ENCODE measurements at regions not wholly inside any gene's neighbourhood (a gene's known extent, or its start where the extent isn't known, plus 50 kb on each side); places are given as distances from the start of the nearest gene placed in this dataset.
"Not testable (repeated sequence)": the region's sequence is repeated elsewhere in the genome, so short reads cannot be mapped to it uniquely, and the experiment has no call there.

GRCh38 chr2:187024739-187025138 is 175.8 kb upstream of the ZSWIM2 start:
- no peaks in the 10 kb centered on the region for H3K9me2 ChIP-seq (replicated peaks; ENCODE audit: insufficient read depth, low read length)
- no peak overlapping the region for H3K4me3 ChIP-seq (ENCODE audit: insufficient read depth, low read length, poor library complexity, severe bottlenecking)

DNA sequence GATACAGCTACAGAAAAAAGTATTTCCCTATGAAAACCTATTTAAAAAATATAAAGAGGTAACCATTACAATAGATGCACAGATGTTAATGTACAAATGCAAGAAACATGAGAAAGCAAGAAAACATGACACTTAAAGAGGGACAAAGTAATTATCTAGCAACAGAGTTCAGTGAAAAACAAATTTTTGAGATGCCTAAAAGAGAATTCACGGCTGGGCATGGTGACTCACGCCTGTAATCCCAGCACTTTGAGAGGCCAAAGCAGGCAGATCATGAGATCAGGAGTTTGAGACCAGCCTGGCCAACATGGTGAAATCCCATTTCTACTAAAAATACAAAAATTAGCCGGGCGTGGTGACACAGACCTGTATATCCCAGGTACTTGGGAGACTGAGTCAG is 175.0 kb upstream of the ZSWIM2 start:
- not testable (repeated sequence) for H3K27me3 ChIP-seq (ENCODE audit: low read length); H3K27ac ChIP-seq (ENCODE audit: low read depth, low read length); H4K20me1 ChIP-seq (ENCODE audit: low read depth, low read length); H3K4me3 ChIP-seq (ENCODE audit: insufficient read depth, low read length, poor library complexity, severe bottlenecking); H3K79me2 ChIP-seq (ENCODE audit: insufficient read depth, low read length); H2AFZ ChIP-seq (ENCODE audit: low read depth, low read length, severe bottlenecking); H3F3A ChIP-seq (ENCODE audit: insufficient read depth); H3K4me2 ChIP-seq (ENCODE audit: low read depth, low read length, poor library complexity, severe bottlenecking); H3K9me2 ChIP-seq (replicated peaks; ENCODE audit: insufficient read depth, low read length); H3K9ac ChIP-seq (ENCODE audit: low read length); H3K36me3 ChIP-seq (ENCODE audit: low read length); H3K9me3 ChIP-seq (ENCODE audit: insufficient read depth, low read length)

More at GRCh38 chr2:187024739-187025138, 175.8 kb upstream of the ZSWIM2 start:
- Histone ChIP-seq H3K9me3 (ENCODE audit: insufficient read depth, low read length) (no peaks in the 10 kb centered on the region), H3K27me3 (ENCODE audit: low read length) (no peaks in the 10 kb centered on the region), H3K27ac (ENCODE audit: low read depth, low read length) (no peak overlapping the region), H2AFZ (ENCODE audit: low read depth, low read length, severe bottlenecking) (no peak overlapping the region), H3K36me3 (ENCODE audit: low read length) (no peaks in the 10 kb centered on the region), H3F3A (ENCODE audit: insufficient read depth) (no peaks in the 10 kb centered on the region), H3K9ac (ENCODE audit: low read length) (no peak overlapping the region), H4K20me1 (ENCODE audit: low read depth, low read length) (no peaks in the 10 kb centered on the region), H3K79me2 (ENCODE audit: insufficient read depth, low read length) (no peaks in the 10 kb centered on the region), H3K4me2 (ENCODE audit: low read depth, low read length, poor library complexity, severe bottlenecking) (no peak overlapping the region)
- TF ChIP-seq EZH2phosphoT487 (conservative IDR thresholded peaks at IDR 0.05; ENCODE audit: low read length) = no peak
- TF ChIP-seq, protein P1, sequence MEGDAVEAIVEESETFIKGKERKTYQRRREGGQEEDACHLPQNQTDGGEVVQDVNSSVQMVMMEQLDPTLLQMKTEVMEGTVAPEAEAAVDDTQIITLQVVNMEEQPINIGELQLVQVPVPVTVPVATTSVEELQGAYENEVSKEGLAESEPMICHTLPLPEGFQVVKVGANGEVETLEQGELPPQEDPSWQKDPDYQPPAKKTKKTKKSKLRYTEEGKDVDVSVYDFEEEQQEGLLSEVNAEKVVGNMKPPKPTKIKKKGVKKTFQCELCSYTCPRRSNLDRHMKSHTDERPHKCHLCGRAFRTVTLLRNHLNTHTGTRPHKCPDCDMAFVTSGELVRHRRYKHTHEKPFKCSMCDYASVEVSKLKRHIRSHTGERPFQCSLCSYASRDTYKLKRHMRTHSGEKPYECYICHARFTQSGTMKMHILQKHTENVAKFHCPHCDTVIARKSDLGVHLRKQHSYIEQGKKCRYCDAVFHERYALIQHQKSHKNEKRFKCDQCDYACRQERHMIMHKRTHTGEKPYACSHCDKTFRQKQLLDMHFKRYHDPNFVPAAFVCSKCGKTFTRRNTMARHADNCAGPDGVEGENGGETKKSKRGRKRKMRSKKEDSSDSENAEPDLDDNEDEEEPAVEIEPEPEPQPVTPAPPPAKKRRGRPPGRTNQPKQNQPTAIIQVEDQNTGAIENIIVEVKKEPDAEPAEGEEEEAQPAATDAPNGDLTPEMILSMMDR (IDR thresholded peaks at IDR 0.05; ENCODE audit: insufficient read depth, low read length, poor library complexity, severe bottlenecking) = no peak

DNA sequence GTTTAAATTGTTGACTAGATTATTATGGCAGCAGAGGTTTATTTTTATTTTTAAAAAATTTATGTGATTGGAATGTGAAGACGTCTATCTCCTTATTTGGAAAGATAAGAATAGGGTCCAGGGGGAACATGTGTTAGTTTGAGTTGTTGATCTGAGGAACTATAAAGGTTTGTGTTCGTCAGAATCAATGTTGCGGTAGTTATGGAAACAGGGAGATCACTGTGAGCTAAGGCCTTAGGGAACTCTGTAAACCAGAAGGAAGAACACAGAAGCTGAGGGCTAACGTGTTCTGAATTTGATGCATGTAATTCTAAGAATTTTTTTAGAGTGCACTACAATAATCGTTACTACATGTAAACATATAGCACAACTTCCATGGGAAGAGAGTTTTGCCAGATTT is 168.5 kb upstream of the ZSWIM2 start:
- no peaks in the 10 kb centered on the region for H3K9me2 ChIP-seq (replicated peaks; ENCODE audit: insufficient read depth, low read length)
- H2AFZ ChIP-seq (ENCODE audit: low read depth, low read length, severe bottlenecking) = no peak overlapping the region
- H3K27me3 ChIP-seq (ENCODE audit: low read length) = no peaks in the 10 kb centered on the region
- H3K4me3 ChIP-seq (ENCODE audit: insufficient read depth, low read length, poor library complexity, severe bottlenecking) = no peak overlapping the region
- no peaks in the 10 kb centered on the region for H3K79me2 ChIP-seq (ENCODE audit: insufficient read depth, low read length)
- no peak overlapping the region for H3K9ac ChIP-seq (ENCODE audit: low read length)
- no peak overlapping the region for H3K27ac ChIP-seq (ENCODE audit: low read depth, low read length)
- no peaks in the 10 kb centered on the region for H3K36me3 ChIP-seq (ENCODE audit: low read length)
- no peak overlapping the region for H3K4me2 ChIP-seq (ENCODE audit: low read depth, low read length, poor library complexity, severe bottlenecking)
- H4K20me1 ChIP-seq (ENCODE audit: low read depth, low read length) = no peaks in the 10 kb centered on the region
- TF ChIP-seq EZH2phosphoT487 (conservative IDR thresholded peaks at IDR 0.05; ENCODE audit: low read length) = no peak
- TF ChIP-seq, protein P1 (IDR thresholded peaks at IDR 0.05; ENCODE audit: insufficient read depth, low read length, poor library complexity, severe bottlenecking) = no peak
- no peaks in the 10 kb centered on the region for H3F3A ChIP-seq (ENCODE audit: insufficient read depth)
- H3K9me3 ChIP-seq (ENCODE audit: insufficient read depth, low read length) = no peaks in the 10 kb centered on the region

DNA sequence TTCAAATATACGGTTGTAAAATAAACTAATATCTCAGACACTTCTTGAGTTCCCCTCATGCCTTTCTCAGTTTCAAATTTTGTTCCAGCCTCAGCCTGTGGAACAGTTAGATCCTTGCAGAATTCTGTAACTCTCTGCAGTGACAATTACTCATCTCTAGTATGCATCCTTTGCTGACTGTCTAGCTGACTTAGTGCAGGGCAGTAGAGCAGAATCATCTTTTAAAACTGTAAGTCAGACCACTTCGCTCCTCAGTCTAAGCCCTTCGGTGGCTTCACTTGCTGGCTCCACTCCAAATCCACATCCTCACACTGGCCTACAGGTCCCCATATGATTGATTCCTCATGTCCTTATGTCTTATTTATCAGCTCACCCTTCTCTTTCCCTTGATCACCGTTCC is 164.1 kb upstream of the ZSWIM2 start:
- no peaks in the 10 kb centered on the region for H3K79me2 ChIP-seq (ENCODE audit: insufficient read depth, low read length)
- no peak overlapping the region for H3K4me3 ChIP-seq (ENCODE audit: insufficient read depth, low read length, poor library complexity, severe bottlenecking)
- H3K9me2 ChIP-seq (replicated peaks; ENCODE audit: insufficient read depth, low read length) = no peaks in the 10 kb centered on the region
- TF ChIP-seq, protein P1 (IDR thresholded peaks at IDR 0.05; ENCODE audit: insufficient read depth, low read length, poor library complexity, severe bottlenecking) = no peak
- TF ChIP-seq EZH2phosphoT487 (conservative IDR thresholded peaks at IDR 0.05; ENCODE audit: low read length) = no peak
- no peak overlapping the region for H3K4me2 ChIP-seq (ENCODE audit: low read depth, low read length, poor library complexity, severe bottlenecking)
- no peaks in the 10 kb centered on the region for H4K20me1 ChIP-seq (ENCODE audit: low read depth, low read length)
- H3F3A ChIP-seq (ENCODE audit: insufficient read depth) = no peaks in the 10 kb centered on the region
- no peak overlapping the region for H3K27ac ChIP-seq (ENCODE audit: low read depth, low read length)
- no peak overlapping the region for H2AFZ ChIP-seq (ENCODE audit: low read depth, low read length, severe bottlenecking)
- H3K36me3 ChIP-seq (ENCODE audit: low read length) = no peaks in the 10 kb centered on the region
- no peaks in the 10 kb centered on the region for H3K27me3 ChIP-seq (ENCODE audit: low read length)
- H3K9ac ChIP-seq (ENCODE audit: low read length) = no peak overlapping the region
- H3K9me3 ChIP-seq (ENCODE audit: insufficient read depth, low read length) = no peaks in the 10 kb centered on the region
